CD4-positive, alpha-beta T cell (primary cell): ENCODE measurements at regions not wholly inside any gene's neighbourhood (a gene's known extent, or its start where the extent isn't known, plus 50 kb on each side); places are given as distances from the start of the nearest gene placed in this dataset.

Source experiments
- ATAC-seq: fragments of 200-7000 bp; cut with Tn5 transposase; one replicate; pipeline ENCODE4 v1.10.0; 2022; ENCODE audit warnings: mild to moderate bottlenecking; ENCODE audit not compliant: poor library complexity
- CTCF ChIA-PET: fragments of 350-600 bp; sonication (Branson Sonifier 250); formaldehyde crosslinking; loops from one replicate; lab custom pipeline; 2021; ENCODE audit warnings: antibody characterized with exemption, inconsistent platforms; lab: Charles Lee
- POLR2A ChIA-PET: fragments of 350-600 bp; sonication (Branson Sonifier 250); formaldehyde crosslinking; loops from one replicate; lab custom pipeline; 2021; ENCODE audit warnings: antibody characterized with exemption, inconsistent platforms; lab: Charles Lee
- DNase-seq, 14 experiments: peaks; one replicate each; pipeline ENCODE4 v3.0.0-alpha.2; 2013 to 2020; ENCODE audit warnings: mixed read lengths in 2 of 14
- H3K27ac ChIP-seq, 2 donors: one replicate each; pipeline versions ENCODE4 v1.5.1 to v1.7.0; 2013; ENCODE audit warnings: low read length in 2 of 2, low read depth in 1 of 2, mild to moderate bottlenecking in 1 of 2
- H3K27me3 ChIP-seq, 2 experiments: 1 replicate in 1 of 2; 2 replicates in 1 of 2; pipeline versions ENCODE4 v1.6.1 to v1.7.0; 2013; ENCODE audit warnings: low read length in 2 of 2, control low read depth in 1 of 2, mild to moderate bottlenecking in 1 of 2, moderate library complexity in 1 of 2; ENCODE audit not compliant: insufficient read depth in 2 of 2, control insufficient read depth in 1 of 2
- H3K36me3 ChIP-seq: one replicate; pipeline ENCODE4 v1.6.1; 2013; ENCODE audit warnings: low read length, control low read depth; ENCODE audit not compliant: insufficient read depth
- H3K4me1 ChIP-seq: one replicate; pipeline ENCODE4 v1.6.1; 2013; ENCODE audit warnings: low read length, control low read depth; ENCODE audit not compliant: insufficient read depth
- H3K4me3 ChIP-seq: one replicate; pipeline ENCODE4 v1.5.1; 2013; ENCODE audit warnings: mild to moderate bottlenecking, low read length, moderate library complexity
- H3K9me3 ChIP-seq, 2 experiments: 1 replicate in 1 of 2; 2 replicates in 1 of 2; pipeline versions ENCODE4 v1.6.1 to v1.7.0; 2013; ENCODE audit warnings: low read length in 2 of 2, mild to moderate bottlenecking in 2 of 2, control low read depth in 1 of 2, moderate library complexity in 1 of 2; ENCODE audit not compliant: control insufficient read depth in 1 of 2, insufficient read depth in 1 of 2
- H3K27ac Mint-ChIP-seq: one replicate; pipeline ENCODE4 v1.8.0; 2020; ENCODE audit warnings: mixed read lengths
- H3K27me3 Mint-ChIP-seq: one replicate; pipeline ENCODE4 v1.8.0; 2021; ENCODE audit warnings: mixed read lengths
- H3K36me3 Mint-ChIP-seq: one replicate; pipeline ENCODE4 v1.8.0; 2021; ENCODE audit warnings: low read depth, mixed read lengths
- H3K4me1 Mint-ChIP-seq: one replicate; pipeline ENCODE4 v1.8.0; 2021; ENCODE audit warnings: low read depth, mixed read lengths
- H3K4me3 Mint-ChIP-seq: one replicate; pipeline ENCODE4 v1.8.0; 2020; ENCODE audit warnings: mild to moderate bottlenecking, mixed read lengths
- H3K9me3 Mint-ChIP-seq: one replicate; pipeline ENCODE4 v1.8.0; 2020; ENCODE audit warnings: mixed read lengths
- CTCF ChIP-seq: fragments of 200-600 bp; IDR thresholded peaks from one replicate; pipeline ENCODE4 v1.8.0; 2022; ENCODE audit warnings: antibody characterized with exemption, mild to moderate bottlenecking
- intact Hi-C, 2 experiments: fragments of 100-400 bp; cut with DNase I in 1 of 2; cut with micrococcal nuclease in 1 of 2; formaldehyde crosslinking; loops; one replicate each; pipeline versions ENCODE4 v1.15.1 to v1.9.0; 2023 to 2025; cut with DNase I, micrococcal nuclease

GRCh38 chr20:50363027-50363426 is 147.2 kb upstream of the PTPN1 start:
- Mint-ChIP-seq H3K4me3 (no peak overlapping the region), H3K27ac (no peak overlapping the region), H3K4me1 (peaks cover 6% of the 10 kb centered on the region), H3K36me3 (no peaks in the 10 kb centered on the region), H3K27me3 (no peaks in the 10 kb centered on the region), H3K9me3 (no peaks in the 10 kb centered on the region)
- no peak for ATAC-seq
- POLR2A ChIA-PET: no interaction called here
- no peak for TF ChIP-seq CTCF
- H3K4me1 ChIP-seq: peaks cover 6% of the 10 kb centered on the region
- no peak overlapping the region for H3K27ac ChIP-seq
- no peak for DNase-seq
- H3K9me3 ChIP-seq: no peaks in the 10 kb centered on the region
- intact Hi-C loops: no loop called here
- H3K4me3 ChIP-seq: no peak overlapping the region
- no peaks in the 10 kb centered on the region for H3K27me3 ChIP-seq
- H3K36me3 ChIP-seq: no peaks in the 10 kb centered on the region
- CTCF ChIA-PET: no interaction called here

GRCh38 chr20:50363479-50363878 is 146.7 kb upstream of the PTPN1 start:
- ATAC-seq: no peak
- H3K36me3 Mint-ChIP-seq: no peaks in the 10 kb centered on the region
- no peaks in the 10 kb centered on the region for H3K27me3 Mint-ChIP-seq
- peaks cover 6% of the 10 kb centered on the region for H3K4me1 Mint-ChIP-seq
- H3K27ac ChIP-seq: no peak overlapping the region
- H3K27ac Mint-ChIP-seq: no peak overlapping the region
- no peaks in the 10 kb centered on the region for H3K9me3 ChIP-seq
- H3K36me3 ChIP-seq: no peaks in the 10 kb centered on the region
- no peak overlapping the region for H3K4me3 Mint-ChIP-seq
- peaks cover 6% of the 10 kb centered on the region for H3K4me1 ChIP-seq
- DNase-seq: no peak
- no peak overlapping the region for H3K4me3 ChIP-seq
- H3K9me3 Mint-ChIP-seq: no peaks in the 10 kb centered on the region
- no peak for TF ChIP-seq CTCF
- no peaks in the 10 kb centered on the region for H3K27me3 ChIP-seq
- intact Hi-C loops: no loop called here
- ChIA-PET CTCF (no interaction called here), POLR2A (no interaction called here)

- Histone ChIP-seq H3K4me3 (no peak overlapping the region), H3K27me3 (no peaks in the 10 kb centered on the region), H3K36me3 (no peaks in the 10 kb centered on the region), H3K9me3 (no peaks in the 10 kb centered on the region), H3K4me1 (peaks cover 6% of the 10 kb centered on the region), H3K27ac (no peak overlapping the region)
- TF ChIP-seq CTCF: no peak
- ChIA-PET POLR2A (no interaction called here), CTCF (no interaction called here)
- Mint-ChIP-seq H3K4me1 (peaks cover 6% of the 10 kb centered on the region), H3K9me3 (no peaks in the 10 kb centered on the region), H3K4me3 (no peak overlapping the region), H3K36me3 (no peaks in the 10 kb centered on the region), H3K27ac (no peak overlapping the region), H3K27me3 (no peaks in the 10 kb centered on the region)
- DNase-seq (no peak), ATAC-seq (no peak)
- intact Hi-C loops: no loop called here
Observed at GRCh38 chr20:50364542-50364941, 145.6 kb upstream of the PTPN1 start.
